CD4-positive, alpha-beta T cell (primary cell): ENCODE measurements at regions not wholly inside any gene's neighbourhood (a gene's known extent, or its start where the extent isn't known, plus 50 kb on each side); places are given as distances from the start of the nearest gene placed in this dataset.

Experiments used
- ATAC-seq: fragments of 200-7000 bp; cut with Tn5 transposase; one replicate; pipeline ENCODE4 v1.10.0; 2022; ENCODE audit warnings: mild to moderate bottlenecking; ENCODE audit not compliant: poor library complexity
- CTCF ChIA-PET: fragments of 350-600 bp; sonication (Branson Sonifier 250); formaldehyde crosslinking; loops from one replicate; lab custom pipeline; 2021; ENCODE audit warnings: antibody characterized with exemption, inconsistent platforms; lab: Charles Lee
- POLR2A ChIA-PET: fragments of 350-600 bp; sonication (Branson Sonifier 250); formaldehyde crosslinking; loops from one replicate; lab custom pipeline; 2021; ENCODE audit warnings: antibody characterized with exemption, inconsistent platforms; lab: Charles Lee
- DNase-seq, 14 experiments: peaks; one replicate each; pipeline ENCODE4 v3.0.0-alpha.2; 2013 to 2020; ENCODE audit warnings: mixed read lengths in 2 of 14
- H3K27ac ChIP-seq, 2 donors: one replicate each; pipeline versions ENCODE4 v1.5.1 to v1.7.0; 2013; ENCODE audit warnings: low read length in 2 of 2, low read depth in 1 of 2, mild to moderate bottlenecking in 1 of 2
- H3K27me3 ChIP-seq, 2 experiments: 1 replicate in 1 of 2; 2 replicates in 1 of 2; pipeline versions ENCODE4 v1.6.1 to v1.7.0; 2013; ENCODE audit warnings: low read length in 2 of 2, control low read depth in 1 of 2, mild to moderate bottlenecking in 1 of 2, moderate library complexity in 1 of 2; ENCODE audit not compliant: insufficient read depth in 2 of 2, control insufficient read depth in 1 of 2
- H3K36me3 ChIP-seq: one replicate; pipeline ENCODE4 v1.6.1; 2013; ENCODE audit warnings: low read length, control low read depth; ENCODE audit not compliant: insufficient read depth
- H3K4me1 ChIP-seq: one replicate; pipeline ENCODE4 v1.6.1; 2013; ENCODE audit warnings: low read length, control low read depth; ENCODE audit not compliant: insufficient read depth
- H3K4me3 ChIP-seq: one replicate; pipeline ENCODE4 v1.5.1; 2013; ENCODE audit warnings: mild to moderate bottlenecking, low read length, moderate library complexity
- H3K9me3 ChIP-seq, 2 experiments: 1 replicate in 1 of 2; 2 replicates in 1 of 2; pipeline versions ENCODE4 v1.6.1 to v1.7.0; 2013; ENCODE audit warnings: low read length in 2 of 2, mild to moderate bottlenecking in 2 of 2, control low read depth in 1 of 2, moderate library complexity in 1 of 2; ENCODE audit not compliant: control insufficient read depth in 1 of 2, insufficient read depth in 1 of 2
- H3K27ac Mint-ChIP-seq: one replicate; pipeline ENCODE4 v1.8.0; 2020; ENCODE audit warnings: mixed read lengths
- H3K27me3 Mint-ChIP-seq: one replicate; pipeline ENCODE4 v1.8.0; 2021; ENCODE audit warnings: mixed read lengths
- H3K36me3 Mint-ChIP-seq: one replicate; pipeline ENCODE4 v1.8.0; 2021; ENCODE audit warnings: low read depth, mixed read lengths
- H3K4me1 Mint-ChIP-seq: one replicate; pipeline ENCODE4 v1.8.0; 2021; ENCODE audit warnings: low read depth, mixed read lengths
- H3K4me3 Mint-ChIP-seq: one replicate; pipeline ENCODE4 v1.8.0; 2020; ENCODE audit warnings: mild to moderate bottlenecking, mixed read lengths
- H3K9me3 Mint-ChIP-seq: one replicate; pipeline ENCODE4 v1.8.0; 2020; ENCODE audit warnings: mixed read lengths
- intact Hi-C, 2 experiments: fragments of 100-400 bp; cut with DNase I in 1 of 2; cut with micrococcal nuclease in 1 of 2; formaldehyde crosslinking; loops; one replicate each; pipeline versions ENCODE4 v1.15.1 to v1.9.0; 2023 to 2025; cut with DNase I, micrococcal nuclease
- TF ChIP-seq, protein P1 (sequence below): fragments of 200-600 bp; IDR thresholded peaks from one replicate; pipeline ENCODE4 v1.8.0; 2022; ENCODE audit warnings: antibody characterized with exemption, mild to moderate bottlenecking

DNA sequence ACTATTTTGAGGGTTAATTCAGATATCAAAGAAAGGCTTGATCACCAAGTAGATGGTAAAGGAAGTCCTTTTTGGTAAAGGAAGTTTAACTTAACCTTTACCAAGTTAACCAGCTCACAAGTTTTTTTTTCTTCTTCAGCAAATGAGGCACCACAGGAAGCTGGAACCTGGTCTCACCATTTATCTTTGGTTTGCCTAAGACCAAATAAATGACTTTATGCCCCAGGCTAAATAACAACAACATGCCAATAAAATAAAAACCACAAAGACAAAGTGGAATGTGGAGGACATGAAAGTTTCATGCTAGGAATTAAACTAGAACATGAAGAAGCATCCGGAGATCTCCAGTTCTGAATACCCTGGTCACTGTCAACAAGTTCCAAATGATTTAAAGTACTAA, 116.8 kb upstream of the PRICKLE1 start:
- TF ChIP-seq, protein P1, sequence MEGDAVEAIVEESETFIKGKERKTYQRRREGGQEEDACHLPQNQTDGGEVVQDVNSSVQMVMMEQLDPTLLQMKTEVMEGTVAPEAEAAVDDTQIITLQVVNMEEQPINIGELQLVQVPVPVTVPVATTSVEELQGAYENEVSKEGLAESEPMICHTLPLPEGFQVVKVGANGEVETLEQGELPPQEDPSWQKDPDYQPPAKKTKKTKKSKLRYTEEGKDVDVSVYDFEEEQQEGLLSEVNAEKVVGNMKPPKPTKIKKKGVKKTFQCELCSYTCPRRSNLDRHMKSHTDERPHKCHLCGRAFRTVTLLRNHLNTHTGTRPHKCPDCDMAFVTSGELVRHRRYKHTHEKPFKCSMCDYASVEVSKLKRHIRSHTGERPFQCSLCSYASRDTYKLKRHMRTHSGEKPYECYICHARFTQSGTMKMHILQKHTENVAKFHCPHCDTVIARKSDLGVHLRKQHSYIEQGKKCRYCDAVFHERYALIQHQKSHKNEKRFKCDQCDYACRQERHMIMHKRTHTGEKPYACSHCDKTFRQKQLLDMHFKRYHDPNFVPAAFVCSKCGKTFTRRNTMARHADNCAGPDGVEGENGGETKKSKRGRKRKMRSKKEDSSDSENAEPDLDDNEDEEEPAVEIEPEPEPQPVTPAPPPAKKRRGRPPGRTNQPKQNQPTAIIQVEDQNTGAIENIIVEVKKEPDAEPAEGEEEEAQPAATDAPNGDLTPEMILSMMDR, result no peak
- peaks cover 5% of the 10 kb centered on the region for H3K9me3 Mint-ChIP-seq
- Histone ChIP-seq H3K4me1 (no peaks in the 10 kb centered on the region), H3K27me3 (no peaks in the 10 kb centered on the region), H3K27ac (no peak overlapping the region), H3K36me3 (no peaks in the 10 kb centered on the region), H3K4me3 (no peak overlapping the region), H3K9me3 (peaks cover 0 to 5% of the 10 kb centered on the region in 2 experiments)
- no peak overlapping the region for H3K4me3 Mint-ChIP-seq
- POLR2A ChIA-PET, result no interaction called here
- CTCF ChIA-PET, result no interaction called here
- no peaks in the 10 kb centered on the region for H3K27me3 Mint-ChIP-seq
- no peaks in the 10 kb centered on the region for H3K36me3 Mint-ChIP-seq
- DNase-seq, result no peak
- H3K4me1 Mint-ChIP-seq, result no peaks in the 10 kb centered on the region
- H3K27ac Mint-ChIP-seq, result no peak overlapping the region
- ATAC-seq, result no peak
- intact Hi-C loops, result no loop called here

DNA sequence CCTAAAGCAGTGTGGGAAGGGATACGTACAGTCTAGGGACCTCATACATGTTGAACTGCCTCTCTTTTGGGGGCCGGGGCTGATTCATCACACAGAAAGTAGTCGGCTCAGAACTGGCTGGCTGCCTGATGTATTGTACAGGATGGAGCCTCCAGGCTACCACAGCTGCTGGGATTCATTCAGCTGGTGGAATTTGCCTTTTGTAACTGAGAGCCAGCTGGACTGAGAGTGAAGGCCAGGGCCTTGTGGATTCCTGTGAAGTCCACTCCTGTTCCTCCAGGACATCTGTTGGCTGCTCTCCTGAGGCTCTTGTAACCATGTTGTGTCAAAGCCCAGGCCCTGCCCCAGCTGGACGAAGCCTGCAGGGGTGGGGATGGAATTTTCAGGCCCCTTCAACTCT, 116.3 kb upstream of the PRICKLE1 start:
- H3K9me3 ChIP-seq, result peaks cover 0 to 5% of the 10 kb centered on the region in 2 experiments
- H3K27ac Mint-ChIP-seq, result no peak overlapping the region
- DNase-seq, result no peak
- H3K9me3 Mint-ChIP-seq, result peaks cover 3% of the 10 kb centered on the region
- TF ChIP-seq, protein P1, result no peak
- no peaks in the 10 kb centered on the region for H3K27me3 Mint-ChIP-seq
- intact Hi-C loops, result no loop called here
- H3K27ac ChIP-seq, result no peak overlapping the region
- no peaks in the 10 kb centered on the region for H3K4me1 ChIP-seq
- H3K27me3 ChIP-seq, result no peaks in the 10 kb centered on the region
- CTCF ChIA-PET, result no interaction called here
- H3K36me3 Mint-ChIP-seq, result no peaks in the 10 kb centered on the region
- no peaks in the 10 kb centered on the region for H3K4me1 Mint-ChIP-seq
- no peak overlapping the region for H3K4me3 Mint-ChIP-seq
- POLR2A ChIA-PET, result no interaction called here
- H3K4me3 ChIP-seq, result no peak overlapping the region
- ATAC-seq, result no peak
- H3K36me3 ChIP-seq, result no peaks in the 10 kb centered on the region

DNA sequence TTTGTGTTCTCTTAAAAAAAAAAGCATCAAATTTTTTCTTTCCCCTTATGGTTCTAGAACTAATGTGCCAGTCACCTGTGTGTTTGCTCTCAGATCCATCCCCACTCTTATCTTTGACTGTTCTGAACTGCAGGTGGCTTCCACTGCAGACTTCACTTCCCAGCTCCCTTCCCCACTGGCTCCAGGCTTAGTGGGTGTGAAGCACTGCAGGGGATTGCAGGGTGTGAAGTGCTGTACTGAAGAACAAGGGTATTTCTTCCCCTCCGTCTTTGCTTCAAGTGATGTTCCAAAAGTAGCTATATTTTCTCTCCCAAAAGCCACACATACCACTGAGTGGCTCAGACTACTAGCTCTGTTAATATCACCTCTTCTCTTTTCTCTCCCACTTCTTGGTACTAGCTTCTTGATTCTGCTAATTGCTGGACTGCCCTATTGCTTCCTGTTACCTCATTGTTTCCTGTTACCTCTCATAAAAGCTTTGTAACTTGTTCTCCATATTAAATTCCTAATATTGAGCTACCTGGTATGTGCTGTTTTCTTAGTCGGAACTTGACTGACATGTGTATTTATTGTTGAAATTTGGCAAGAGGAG, 115.4 kb upstream of the PRICKLE1 start:
- H3K4me3 ChIP-seq, result no peak overlapping the region
- ATAC-seq (no peak), DNase-seq (no peak)
- ChIA-PET CTCF (no interaction called here), POLR2A (no interaction called here)
- no peaks in the 10 kb centered on the region for H3K36me3 Mint-ChIP-seq
- no peaks in the 10 kb centered on the region for H3K36me3 ChIP-seq
- no peak overlapping the region for H3K4me3 Mint-ChIP-seq
- no peaks in the 10 kb centered on the region for H3K4me1 Mint-ChIP-seq
- no peaks in the 10 kb centered on the region for H3K9me3 Mint-ChIP-seq
- no peaks in the 10 kb centered on the region for H3K27me3 Mint-ChIP-seq
- no peak overlapping the region for H3K27ac ChIP-seq
- H3K27me3 ChIP-seq, result no peaks in the 10 kb centered on the region
- H3K9me3 ChIP-seq, result peaks cover 0 to 5% of the 10 kb centered on the region in 2 experiments
- intact Hi-C loops, result no loop called here
- no peaks in the 10 kb centered on the region for H3K4me1 ChIP-seq
- TF ChIP-seq, protein P1, result no peak
- no peak overlapping the region for H3K27ac Mint-ChIP-seq
